UCSD-AML1 (cell line): ENCODE measurements at regions not wholly inside any gene's neighbourhood (a gene's known extent, or its start where the extent isn't known, plus 50 kb on each side); places are given as distances from the start of the nearest gene placed in this dataset.

Experiments used
- DNase-seq: peaks from one replicate; lab custom pipeline; 2025; ENCODE audit not compliant: unreplicated experiment; lab: John Stamatoyannopoulos, UW

DNA sequence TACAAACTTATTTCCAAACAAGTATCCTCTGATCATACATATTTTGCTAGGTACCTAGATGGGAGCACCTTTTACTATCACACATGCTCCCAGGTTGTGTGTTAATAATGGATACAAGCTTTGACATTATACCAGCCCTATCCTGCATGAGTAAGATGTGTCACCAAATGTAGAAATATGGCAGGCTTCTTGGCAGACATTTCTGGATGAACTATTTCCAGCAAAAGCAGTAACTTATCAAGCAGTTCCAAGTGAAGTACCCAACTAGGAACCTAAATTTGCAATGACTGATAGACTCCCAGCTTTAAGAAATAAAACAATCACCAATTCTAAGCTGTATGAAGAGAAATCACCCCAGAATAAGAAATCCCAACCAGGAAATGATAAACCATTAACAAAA lies 103.7 kb upstream of the TMEM72 start:
- DNase-seq: no peak

DNA sequence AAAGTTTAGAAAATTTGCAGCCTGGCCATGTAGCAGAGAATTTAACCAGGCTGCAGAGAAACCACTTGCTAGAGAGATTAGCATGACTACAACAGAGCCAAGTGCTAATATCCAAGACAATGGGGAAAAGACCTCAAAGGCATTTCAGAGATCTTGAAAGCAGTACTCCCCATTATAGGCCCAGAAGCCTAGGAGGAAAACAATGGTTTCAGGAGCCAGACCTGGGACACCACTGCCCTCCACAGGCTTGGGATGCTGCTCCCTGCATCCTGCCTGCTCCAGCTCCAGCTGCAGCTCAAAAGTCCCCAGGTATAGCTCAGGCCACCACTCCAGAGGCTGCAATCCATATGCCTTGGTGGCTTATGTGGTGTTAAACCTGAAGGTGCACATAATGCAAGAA lies 101.5 kb upstream of the TMEM72 start:
- no peak for DNase-seq

DNA sequence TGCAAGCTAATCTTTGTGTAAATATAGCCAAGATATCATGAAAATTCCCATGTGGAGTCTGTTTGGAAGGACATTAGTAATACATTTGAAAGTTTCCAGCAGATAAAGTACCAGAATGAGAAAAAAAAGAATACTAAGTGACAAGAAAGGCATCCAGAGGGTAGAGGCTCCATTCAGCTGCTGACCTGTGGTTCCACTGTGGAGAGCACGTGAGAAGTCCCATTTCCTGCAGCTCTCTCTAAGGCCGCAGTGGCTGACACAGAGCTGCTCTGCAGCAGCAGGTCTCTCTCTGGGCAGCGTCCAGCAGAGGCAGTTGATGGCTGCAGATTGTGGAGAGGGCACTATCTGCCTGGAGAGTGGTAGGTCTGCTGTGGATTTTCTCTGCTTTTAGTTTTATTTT lies 100.1 kb upstream of the TMEM72 start:
- no peak for DNase-seq

DNA sequence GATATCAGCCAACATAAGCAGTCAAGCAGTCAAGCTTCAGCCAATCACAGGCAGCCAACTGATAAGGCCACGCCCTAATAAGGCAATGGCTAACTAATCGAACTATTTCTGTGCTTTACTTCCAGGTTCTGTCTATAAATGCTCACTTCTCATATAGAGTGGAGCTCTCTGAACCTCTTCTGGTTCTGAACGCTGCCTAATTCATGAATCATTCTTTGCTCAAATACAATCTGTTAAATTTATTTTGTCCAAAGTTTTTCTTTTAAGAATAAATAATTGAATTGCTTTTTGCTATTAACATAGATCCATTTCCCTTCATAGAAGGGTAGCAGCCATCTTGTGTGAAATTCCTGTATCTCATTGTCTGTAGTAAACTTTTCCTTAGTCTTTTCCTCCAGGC lies 97.9 kb upstream of the TMEM72 start:
- no peak for DNase-seq

DNA sequence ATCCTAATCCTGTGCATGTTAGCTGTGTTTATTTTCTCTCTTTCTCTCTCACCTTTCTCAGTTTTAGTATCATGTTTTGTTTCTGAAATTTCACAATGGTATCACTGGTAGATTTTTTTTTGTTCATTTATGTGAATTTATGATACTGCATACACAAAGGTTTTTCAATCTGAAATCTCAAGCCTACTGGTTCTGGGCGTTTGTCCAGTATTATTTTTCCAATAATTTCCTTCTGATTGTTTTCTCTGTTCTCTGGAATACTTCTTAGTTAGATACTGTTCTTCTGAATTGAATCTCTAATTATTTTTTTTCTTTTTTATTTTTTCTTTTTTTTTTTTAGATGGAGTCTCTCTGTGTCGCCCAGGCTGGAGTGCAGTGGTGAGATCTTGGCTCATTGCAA lies 96.2 kb upstream of the TMEM72 start:
- no peak for DNase-seq

DNA sequence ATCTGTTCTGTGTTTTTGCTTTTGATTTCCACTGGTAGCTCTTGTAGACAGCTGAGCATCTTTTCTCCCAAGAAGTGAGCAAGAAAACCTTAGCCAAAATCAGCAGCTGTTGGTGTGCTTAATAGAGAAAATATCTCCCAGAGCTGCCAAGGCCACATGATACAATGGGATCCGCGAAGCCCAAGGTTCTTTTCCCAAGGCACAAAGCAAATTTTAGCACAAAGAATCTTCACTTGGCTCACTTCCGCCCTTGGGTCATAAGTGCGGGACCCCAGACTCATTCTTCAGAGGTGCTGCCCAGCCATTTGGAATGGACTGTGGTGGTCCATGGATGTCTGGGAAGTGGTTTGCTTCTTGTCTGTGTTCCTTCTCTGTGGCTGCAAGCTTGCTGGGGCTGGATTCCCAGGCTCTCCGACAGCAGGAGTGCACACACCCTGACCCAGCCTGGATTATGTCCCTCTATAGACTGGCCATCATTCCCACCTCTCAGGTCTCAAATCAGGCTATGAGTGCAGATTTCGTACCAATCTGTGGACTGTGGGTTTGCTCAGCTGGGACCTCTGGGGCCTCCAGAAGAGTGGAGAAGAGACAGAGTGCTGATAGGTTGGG lies 93.0 kb upstream of the TMEM72 start:
- no peak for DNase-seq

DNA sequence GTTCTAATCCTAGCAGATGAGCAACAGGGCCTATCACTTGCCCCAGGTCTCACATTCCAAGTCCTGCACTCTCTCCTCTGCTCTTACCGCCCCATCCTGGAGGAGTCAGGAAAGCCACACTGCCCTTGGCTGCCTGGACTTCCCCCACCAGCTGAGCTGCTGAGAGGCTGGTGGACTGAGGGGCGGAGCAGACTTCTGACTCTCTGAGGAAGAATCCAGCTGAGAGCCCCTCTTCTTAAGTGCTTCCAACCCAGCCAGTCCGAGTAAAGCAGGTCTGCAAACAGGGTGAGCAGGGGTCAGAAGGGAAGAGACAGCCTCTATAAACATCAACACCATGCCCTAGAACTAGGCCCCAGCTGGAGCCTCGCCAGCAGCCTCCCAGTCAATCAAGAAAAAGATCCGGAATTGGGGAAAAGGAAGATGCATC lies 92.4 kb upstream of the TMEM72 start:
- DNase-seq: no peak

DNA sequence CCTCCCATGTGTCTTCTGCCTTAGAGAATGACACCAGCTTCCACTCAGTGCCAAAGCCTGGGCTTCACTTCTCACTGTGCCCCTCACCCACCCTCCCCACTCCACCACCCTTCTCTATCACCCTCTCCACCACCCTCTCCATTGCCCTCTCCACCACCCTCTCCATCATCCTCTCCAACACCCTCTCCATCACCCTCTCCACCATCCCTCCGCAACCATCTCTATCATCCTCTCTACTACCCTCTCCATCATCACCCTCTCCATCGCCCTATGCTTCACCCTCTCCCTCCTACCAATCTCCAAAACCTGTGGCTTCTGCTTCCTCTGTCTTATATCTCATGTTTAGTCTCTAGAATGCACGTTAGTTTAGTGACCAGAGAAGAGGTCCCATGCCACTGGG lies 91.0 kb upstream of the TMEM72 start:
- no peak for DNase-seq

DNA sequence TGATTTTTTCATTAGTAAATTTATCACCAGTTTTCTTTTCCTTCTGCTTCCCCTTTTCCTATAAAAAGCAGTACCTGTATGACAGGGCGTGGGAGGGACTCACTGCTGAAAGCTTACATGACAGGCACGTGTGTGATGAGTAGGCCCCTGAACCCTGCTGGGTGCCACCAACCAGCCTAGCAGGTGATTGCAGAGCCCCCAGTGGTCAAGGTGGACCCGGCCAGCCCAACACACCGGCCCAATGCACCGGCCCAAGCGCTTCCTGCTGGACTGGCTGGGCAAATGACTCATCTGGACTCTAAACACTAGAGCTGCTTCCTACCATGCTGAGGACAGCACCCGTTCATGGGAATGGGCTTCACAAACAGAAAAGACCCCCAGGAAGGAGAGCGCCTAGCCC lies 89.8 kb upstream of the TMEM72 start:
- no peak for DNase-seq

DNA sequence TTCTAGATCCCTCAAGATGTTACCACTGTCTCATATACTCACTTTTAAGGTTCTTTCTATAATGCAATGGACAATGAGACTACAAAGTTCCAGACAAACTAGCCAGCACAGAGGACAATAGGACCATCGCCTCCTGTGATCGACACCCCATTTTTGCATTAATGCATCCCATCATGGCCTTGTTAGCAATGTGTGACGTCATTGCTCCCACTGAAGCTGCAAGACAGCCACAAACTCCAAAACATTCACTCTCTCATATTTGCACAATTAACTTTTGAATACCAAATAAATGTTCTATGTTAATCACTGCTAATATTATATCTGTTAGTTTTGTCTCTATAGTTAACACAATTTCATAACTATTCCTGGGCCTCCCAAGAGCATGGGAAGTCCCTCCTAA lies 88.8 kb upstream of the TMEM72 start:
- DNase-seq: no peak

DNA sequence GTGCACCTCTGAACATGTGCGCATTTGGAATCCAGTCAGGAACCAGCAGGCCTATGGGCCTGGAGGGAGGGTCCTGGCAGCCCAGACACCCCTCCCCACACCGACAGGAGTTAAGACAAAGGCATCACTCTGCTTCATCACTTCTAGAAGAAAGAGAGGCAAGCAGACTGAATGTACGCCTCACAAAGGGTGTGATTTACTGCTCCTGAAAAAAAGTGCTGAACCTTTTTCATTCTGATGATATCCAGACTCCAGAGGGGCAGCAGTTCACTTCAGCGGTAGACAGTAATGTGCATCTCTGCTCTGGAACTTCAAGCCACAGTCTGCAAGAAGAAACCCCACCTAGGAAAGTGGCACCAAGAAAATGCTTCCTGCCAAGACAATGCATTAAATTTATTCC lies 88.2 kb upstream of the TMEM72 start:
- no peak for DNase-seq

DNA sequence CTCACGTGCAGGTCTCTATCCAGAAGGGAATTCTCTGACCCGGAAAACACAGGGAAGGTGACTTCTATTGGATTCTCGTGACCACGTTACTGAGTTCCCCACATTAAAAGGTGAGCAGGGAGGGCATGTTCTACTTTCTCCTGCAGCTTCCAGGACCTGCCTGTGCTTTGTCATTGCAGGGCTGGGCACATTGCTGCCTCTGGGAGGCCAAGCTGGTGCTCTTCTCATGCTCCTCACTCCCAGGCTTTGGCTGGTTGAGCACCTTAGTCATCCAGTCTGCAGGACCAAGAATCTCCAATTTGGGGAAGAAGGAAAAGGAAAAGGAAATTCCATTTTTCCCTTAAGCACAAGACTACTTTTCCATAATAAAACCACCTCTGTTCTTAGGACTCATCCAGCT lies 86.5 kb upstream of the TMEM72 start:
- no peak for DNase-seq

DNA sequence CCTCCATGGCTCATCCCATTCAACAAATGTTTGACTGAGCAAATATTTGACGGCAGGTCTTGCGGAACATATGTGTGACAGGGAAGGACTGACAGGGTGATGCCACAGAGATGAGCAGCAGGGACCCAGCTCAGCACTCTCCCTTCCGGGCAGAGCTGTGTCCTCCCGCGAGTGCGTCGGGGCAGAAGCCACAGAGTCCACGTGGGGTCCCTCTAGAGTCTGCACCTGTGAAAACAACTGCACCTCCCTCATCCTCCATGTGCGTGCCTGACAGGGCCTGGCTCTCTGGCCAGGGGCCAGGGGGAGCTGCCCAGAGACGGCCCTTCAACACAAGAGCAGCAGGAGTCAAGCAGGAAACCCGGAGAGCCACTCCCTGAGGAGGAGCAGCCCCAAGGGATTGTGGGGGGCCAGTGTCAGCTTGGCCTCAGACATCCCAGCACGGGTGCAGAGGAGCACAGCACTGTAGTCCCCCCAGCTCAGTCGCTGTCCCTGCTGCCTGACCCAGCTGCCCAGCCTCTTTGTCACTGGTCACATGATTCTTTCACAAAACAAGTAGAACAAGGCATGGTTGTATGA lies 83.6 kb upstream of the TMEM72 start:
- no peak for DNase-seq

DNA sequence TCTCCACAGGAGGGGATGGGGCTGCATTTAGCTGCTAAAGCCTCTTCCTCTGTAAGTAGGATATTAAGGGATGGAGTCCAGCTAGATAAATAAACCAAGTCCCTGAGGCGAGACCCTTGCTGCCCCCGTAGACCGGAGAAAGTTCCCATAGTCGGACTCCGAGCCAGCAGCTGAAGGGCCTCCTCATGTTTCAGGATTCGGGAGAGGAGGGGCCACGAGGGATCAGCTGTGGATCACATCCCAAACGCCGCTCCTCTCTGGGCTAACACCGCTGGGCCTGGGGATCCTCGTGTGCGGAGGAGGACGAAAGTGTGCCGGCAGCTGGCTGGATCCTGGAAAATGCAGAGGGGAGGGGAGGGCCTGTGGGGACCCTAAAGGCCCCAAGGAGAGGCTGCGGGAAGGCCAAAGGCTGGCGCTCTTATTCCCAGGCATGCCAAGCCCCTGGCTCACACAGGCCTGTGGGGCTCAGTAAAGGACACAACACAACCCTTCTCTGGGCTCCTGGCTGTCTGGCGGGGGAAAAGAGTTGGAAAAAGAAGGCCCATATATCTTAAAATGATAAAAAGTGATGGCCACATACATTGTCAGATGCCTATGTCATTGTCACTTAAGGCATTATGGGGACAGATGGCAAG lies 82.5 kb upstream of the TMEM72 start:
- DNase-seq: no peak

DNA sequence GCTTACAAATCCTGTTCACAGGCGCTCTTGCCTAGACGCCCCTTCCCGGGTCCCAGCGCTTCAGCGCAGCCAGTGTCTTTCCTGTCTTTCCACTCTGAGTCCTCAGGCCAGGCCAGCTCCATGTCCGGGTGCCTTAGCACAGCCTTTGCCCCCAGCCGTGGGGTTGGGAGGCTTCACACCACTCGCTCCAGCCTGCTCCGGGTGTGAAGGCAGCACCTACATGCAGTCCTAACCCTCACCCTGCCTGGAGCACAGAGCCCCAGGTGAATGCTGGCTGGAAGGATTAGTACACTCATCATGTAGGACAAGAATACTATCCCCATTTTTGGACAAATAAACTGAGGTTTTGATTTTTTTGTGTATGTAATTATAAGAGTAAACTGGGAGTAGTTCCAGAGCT lies 81.7 kb upstream of the TMEM72 start:
- DNase-seq: no peak

DNA sequence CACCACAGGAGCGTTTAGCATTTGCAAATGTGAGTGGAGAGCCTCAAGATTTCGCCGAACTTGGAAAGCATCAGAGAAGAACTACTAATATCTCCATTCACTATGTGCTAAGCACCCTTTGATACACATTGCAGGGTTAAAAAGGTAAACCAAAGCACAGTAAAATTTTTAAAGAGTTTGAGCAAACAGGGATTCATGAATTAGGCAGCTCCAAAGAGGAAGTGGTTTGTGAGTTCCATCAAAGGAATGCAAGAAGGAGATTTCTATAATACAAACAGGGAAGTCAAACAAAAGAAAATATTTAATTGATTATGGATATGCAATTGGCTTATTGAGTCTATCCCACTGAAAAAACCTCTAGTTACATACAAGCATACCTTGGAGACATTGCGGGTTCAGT lies 81.1 kb upstream of the TMEM72 start:
- DNase-seq: no peak

DNA sequence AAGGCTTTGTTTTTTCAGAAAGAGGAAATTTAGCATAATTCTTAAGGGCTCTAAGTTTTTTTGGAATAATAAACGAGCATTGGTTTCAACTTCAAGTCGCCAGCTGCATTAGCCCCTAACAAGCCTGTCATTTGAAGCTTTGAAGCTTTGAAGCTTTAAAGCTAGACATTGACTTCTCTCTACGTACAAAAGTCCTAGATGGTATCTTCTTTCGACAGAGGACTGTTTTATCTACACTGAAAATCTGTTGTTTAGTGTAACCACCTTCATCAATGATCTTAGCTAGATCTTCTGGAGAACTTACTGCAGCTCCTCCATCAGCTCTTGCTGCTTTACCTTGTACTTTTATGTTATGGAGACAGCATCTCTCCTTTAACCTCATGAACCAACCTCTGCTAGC lies 79.6 kb upstream of the TMEM72 start:
- DNase-seq: no peak

DNA sequence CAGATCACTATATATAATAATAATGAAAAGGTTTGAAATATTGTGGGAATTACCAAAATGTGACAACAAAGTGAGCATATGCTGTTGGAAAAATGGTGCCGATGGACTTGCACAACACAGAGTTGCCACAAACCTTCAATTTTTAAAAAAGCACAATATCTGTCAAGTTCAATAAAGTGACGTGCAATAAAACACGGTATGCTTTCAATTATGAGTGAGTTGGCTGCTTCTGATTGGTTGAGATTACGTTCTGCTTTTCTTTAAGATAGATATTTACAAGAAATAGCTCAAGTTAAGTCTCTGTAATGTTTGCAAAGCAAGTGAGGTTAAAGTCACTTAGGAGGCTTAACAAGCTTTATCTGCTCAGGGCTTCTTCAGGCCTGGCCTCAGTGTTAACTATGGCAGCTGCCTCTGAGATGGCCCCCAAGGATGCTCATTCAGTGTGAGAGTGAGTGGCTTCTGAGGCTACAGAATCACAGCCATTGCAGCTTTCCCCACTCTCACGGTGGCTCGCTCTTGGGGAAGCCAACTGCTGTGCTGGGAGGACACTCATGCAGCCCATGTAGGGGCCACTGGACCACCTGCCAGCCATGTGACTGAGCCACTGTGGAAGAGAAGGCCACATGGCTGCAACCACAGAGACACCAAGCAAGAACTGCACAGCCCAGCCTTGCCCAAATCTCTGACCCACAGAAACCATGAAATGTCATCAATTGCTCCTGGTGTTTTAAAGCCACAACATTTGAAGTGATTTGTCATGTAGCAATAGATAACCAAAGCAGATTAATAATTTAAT lies 78.3 kb upstream of the TMEM72 start:
- DNase-seq: no peak

DNA sequence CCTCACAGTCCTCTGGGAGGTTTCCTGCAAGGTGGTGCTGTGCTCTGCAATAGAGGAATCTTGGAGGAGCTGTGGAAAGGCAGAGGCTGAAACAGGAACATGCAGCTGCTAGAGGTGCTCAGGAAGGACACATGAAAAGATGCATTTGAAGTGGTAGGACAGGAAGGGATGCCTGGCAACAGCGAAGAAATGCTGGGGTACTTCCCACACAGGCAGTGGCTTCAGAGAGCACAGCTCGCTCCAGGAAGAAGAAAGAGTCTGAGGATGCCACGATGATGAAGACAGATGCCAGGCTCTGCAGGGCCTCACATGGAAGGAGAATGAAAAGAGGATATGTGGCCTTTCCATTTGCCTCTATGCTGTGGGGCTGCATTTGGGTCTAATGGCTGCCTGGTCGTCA lies 77.0 kb upstream of the TMEM72 start:
- no peak for DNase-seq

DNA sequence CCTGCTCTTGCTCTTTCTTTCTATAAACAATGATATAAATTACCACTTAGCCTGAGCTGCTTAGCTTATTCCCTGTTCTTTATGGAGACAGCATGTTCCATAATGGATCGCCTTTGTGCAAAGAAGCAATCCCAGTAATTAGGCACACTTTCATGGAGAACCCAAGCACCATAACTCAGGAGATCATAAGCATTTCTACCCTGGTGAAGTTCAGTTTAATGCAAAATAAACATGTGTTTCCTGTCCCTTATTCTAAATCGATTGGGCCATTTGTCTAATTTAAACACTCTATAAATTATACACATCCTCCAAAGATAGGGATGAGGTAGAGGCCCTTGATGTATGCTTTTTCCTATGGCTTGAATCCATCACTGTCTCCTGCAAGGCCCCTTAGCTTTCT lies 75.8 kb upstream of the TMEM72 start:
- DNase-seq: no peak

DNA sequence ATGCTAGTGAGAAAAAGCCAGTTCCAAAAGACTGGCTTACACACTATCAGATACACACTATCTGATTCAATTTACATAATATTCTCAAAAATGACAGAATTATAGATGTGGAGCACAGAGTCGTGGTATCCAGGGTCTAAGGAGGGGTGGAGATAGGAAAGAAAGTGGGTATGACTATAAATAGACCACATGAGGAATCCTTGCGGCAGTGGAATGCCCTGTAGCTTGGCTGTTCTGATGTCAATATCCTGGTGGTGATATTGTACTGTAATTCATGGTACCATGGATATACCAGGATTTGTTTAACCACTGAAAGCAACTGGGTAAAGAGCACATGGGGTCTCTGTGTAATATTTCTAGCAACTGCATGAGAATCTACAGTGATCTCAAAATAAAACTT lies 67.7 kb upstream of the TMEM72 start:
- DNase-seq: no peak
